ENCODE measurements at regions not wholly inside any gene's neighbourhood (a gene's known extent, or its start where the extent isn't known, plus 50 kb on each side); places are given as distances from the start of the nearest gene placed in this dataset.

DNA sequence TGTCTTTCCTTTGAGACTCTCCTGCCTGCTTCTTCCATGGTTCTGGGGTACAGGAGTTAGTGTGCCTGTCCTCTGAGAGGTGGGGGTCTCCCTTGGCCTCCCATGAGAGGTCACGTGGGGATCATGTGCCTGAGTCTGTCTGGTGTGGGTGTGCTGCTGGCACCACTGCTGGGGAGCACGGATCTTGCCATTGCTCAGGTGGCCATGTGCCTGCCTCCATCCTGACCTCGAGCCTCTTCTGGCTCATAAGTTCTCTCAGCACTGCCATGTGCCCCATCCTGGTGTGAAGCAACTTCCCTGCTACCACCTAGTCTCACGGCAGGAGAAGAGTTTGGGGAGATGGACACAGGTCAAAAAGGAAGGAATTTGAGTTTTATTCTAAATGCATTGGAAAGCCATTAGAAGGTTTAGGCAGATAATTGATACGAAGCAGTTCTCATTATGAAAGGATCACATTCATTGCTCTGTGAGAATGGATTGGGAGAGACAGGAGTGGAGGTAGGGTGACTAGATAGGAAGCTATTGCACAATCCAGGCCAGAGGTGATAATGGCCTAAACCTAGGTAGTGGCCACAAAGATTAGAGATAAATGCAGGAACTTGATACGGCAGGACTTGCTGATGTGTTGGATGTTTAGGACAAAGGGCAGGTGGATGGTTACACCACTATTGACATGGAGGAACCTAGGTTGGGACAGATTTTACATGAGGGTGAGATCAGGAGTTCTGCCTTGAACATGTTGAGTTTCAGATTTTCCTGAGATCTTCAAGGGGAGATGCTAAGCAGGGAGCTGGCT lies 173.0 kb upstream of the RORA start:
- Histone ChIP-seq H3K4me3 (ENCODE audit: control insufficient read depth in 2 of 3, extremely low read depth in 1 of 3, insufficient read depth in 2 of 3, low read depth in 1 of 3, low read length in 3 of 3) (no peak overlapping the region), H3K27ac (ENCODE audit: control insufficient read depth, insufficient read depth, low read length) (no peak overlapping the region), H3K4me1 (ENCODE audit: control insufficient read depth, extremely low read depth, insufficient read depth, low read length) (no peaks in the 10 kb centered on the region), H3K79me2 (ENCODE audit: control insufficient read depth, insufficient read depth, low read length) (no peaks in the 10 kb centered on the region), H2AFZ (ENCODE audit: control insufficient read depth, low read length) (no peak overlapping the region), H4K20me1 (ENCODE audit: control insufficient read depth, extremely low read depth, insufficient read depth, low read length) (no peaks in the 10 kb centered on the region), H3K27me3 (ENCODE audit: control insufficient read depth, extremely low read depth, insufficient read depth, low read length) (no peaks in the 10 kb centered on the region), H3K9me1 (ENCODE audit: control insufficient read depth, extremely low read depth, insufficient read depth, low read length) (no peaks in the 10 kb centered on the region), H3K9ac (ENCODE audit: control insufficient read depth, extremely low read depth, insufficient read depth, low read length) (no peak overlapping the region), H3K9me3 (ENCODE audit: control insufficient read depth, low read depth, low read length) (no peaks in the 10 kb centered on the region), H3K36me3 (ENCODE audit: control insufficient read depth in 2 of 2, extremely low read depth in 1 of 2, insufficient read depth in 2 of 2, low read length in 2 of 2) (no peaks in the 10 kb centered on the region), H3K4me2 (ENCODE audit: control insufficient read depth, extremely low read depth, insufficient read depth, low read depth, low read length) (no peak overlapping the region)
- DNase-seq (ENCODE audit: low read depth, low spot score) (no peak), FAIRE-seq (no peak)
- no peak for TF ChIP-seq EZH2 (IDR thresholded peaks at IDR 0.05; ENCODE audit: low read length)
- TF ChIP-seq, protein P1, sequence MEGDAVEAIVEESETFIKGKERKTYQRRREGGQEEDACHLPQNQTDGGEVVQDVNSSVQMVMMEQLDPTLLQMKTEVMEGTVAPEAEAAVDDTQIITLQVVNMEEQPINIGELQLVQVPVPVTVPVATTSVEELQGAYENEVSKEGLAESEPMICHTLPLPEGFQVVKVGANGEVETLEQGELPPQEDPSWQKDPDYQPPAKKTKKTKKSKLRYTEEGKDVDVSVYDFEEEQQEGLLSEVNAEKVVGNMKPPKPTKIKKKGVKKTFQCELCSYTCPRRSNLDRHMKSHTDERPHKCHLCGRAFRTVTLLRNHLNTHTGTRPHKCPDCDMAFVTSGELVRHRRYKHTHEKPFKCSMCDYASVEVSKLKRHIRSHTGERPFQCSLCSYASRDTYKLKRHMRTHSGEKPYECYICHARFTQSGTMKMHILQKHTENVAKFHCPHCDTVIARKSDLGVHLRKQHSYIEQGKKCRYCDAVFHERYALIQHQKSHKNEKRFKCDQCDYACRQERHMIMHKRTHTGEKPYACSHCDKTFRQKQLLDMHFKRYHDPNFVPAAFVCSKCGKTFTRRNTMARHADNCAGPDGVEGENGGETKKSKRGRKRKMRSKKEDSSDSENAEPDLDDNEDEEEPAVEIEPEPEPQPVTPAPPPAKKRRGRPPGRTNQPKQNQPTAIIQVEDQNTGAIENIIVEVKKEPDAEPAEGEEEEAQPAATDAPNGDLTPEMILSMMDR (optimal IDR thresholded peaks at IDR 0.05 in 1 of 3, IDR thresholded peaks at IDR 0.05 in 1 of 3, conservative IDR thresholded peaks at IDR 0.05 in 1 of 3; ENCODE audit: extremely low read depth in 1 of 3, insufficient read depth in 2 of 3, low read length in 3 of 3): no peak
- dilution Hi-C loops (cut with MboI; ENCODE audit: extremely low pct_ligation_motif_present, low sequenced_read_pairs): no loop called here

DNA sequence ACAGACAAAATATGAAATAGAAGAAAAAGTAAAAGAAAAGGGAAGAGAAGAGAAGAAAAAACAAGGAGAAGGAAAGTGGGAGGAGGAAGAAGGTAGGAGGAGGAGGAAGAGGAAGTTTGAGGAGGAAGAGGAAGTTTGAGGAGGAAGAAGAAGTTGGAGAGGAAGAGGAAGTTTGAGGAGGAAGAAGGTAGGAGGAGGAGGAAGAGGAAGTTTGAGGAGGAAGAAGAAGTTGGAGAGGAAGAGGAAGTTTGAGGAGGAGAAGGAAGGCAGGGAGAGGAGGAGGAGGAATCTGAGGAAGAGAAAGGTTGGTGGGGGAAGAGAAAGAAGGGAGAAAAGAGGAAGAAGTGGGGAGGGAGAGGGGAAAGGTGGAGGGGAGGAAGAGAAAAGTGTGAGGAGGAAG lies 169.2 kb upstream of the RORA start:
- Histone ChIP-seq H4K20me1 (ENCODE audit: control insufficient read depth, extremely low read depth, insufficient read depth, low read length) (no peaks in the 10 kb centered on the region), H3K4me2 (ENCODE audit: control insufficient read depth, extremely low read depth, insufficient read depth, low read depth, low read length) (no peak overlapping the region), H3K4me1 (ENCODE audit: control insufficient read depth, extremely low read depth, insufficient read depth, low read length) (no peaks in the 10 kb centered on the region), H3K9me1 (ENCODE audit: control insufficient read depth, extremely low read depth, insufficient read depth, low read length) (no peaks in the 10 kb centered on the region), H2AFZ (ENCODE audit: control insufficient read depth, low read length) (no peak overlapping the region), H3K4me3 (ENCODE audit: control insufficient read depth in 2 of 3, extremely low read depth in 1 of 3, insufficient read depth in 2 of 3, low read depth in 1 of 3, low read length in 3 of 3) (no peak overlapping the region), H3K9ac (ENCODE audit: control insufficient read depth, extremely low read depth, insufficient read depth, low read length) (no peak overlapping the region), H3K79me2 (ENCODE audit: control insufficient read depth, insufficient read depth, low read length) (no peaks in the 10 kb centered on the region), H3K27me3 (ENCODE audit: control insufficient read depth, extremely low read depth, insufficient read depth, low read length) (no peaks in the 10 kb centered on the region), H3K36me3 (ENCODE audit: control insufficient read depth in 2 of 2, extremely low read depth in 1 of 2, insufficient read depth in 2 of 2, low read length in 2 of 2) (no peaks in the 10 kb centered on the region), H3K9me3 (ENCODE audit: control insufficient read depth, low read depth, low read length) (no peaks in the 10 kb centered on the region), H3K27ac (ENCODE audit: control insufficient read depth, insufficient read depth, low read length) (no peak overlapping the region)
- dilution Hi-C loops (cut with MboI; ENCODE audit: extremely low pct_ligation_motif_present, low sequenced_read_pairs): no loop called here
- FAIRE-seq (no peak), DNase-seq (ENCODE audit: low read depth, low spot score) (no peak)
- TF ChIP-seq EZH2 (IDR thresholded peaks at IDR 0.05; ENCODE audit: low read length): no peak
- TF ChIP-seq, protein P1 (optimal IDR thresholded peaks at IDR 0.05 in 1 of 3, IDR thresholded peaks at IDR 0.05 in 1 of 3, conservative IDR thresholded peaks at IDR 0.05 in 1 of 3; ENCODE audit: extremely low read depth in 1 of 3, insufficient read depth in 2 of 3, low read length in 3 of 3): no peak

All from keratinocyte (primary cell).